ENCODE measurements at regions not wholly inside any gene's neighbourhood (a gene's known extent, or its start where the extent isn't known, plus 50 kb on each side); places are given as distances from the start of the nearest gene placed in this dataset.

GRCh38 chr1:87804128-87804527 lies 475.4 kb downstream of the LMO4 start:
- no peak for DNase-seq
- Histone ChIP-seq H3K9me3 (no peaks in the 10 kb centered on the region), H3K36me3 (ENCODE audit: control insufficient read depth, insufficient read depth, low read length) (no peaks in the 10 kb centered on the region), H3K4me1 (peaks cover 46% of the 10 kb centered on the region), H3K4me3 (ENCODE audit: low read depth, low read length) (no peak overlapping the region), H3K27me3 (replicated peaks; ENCODE audit: control insufficient read depth, insufficient read depth, low read length) (no peaks in the 10 kb centered on the region)
- no TSS peak for BruUV-seq (replicated peaks)
- H3K4me1 Mint-ChIP-seq (ENCODE audit: low read depth, unreplicated experiment), result peaks cover 17% of the 10 kb centered on the region
- peak overlapping the region; percentile 78 for H3K4me3 Mint-ChIP-seq (ENCODE audit: unreplicated experiment)
- no peak for TF ChIP-seq CTCF (IDR thresholded peaks at IDR 0.05; ENCODE audit: insufficient read depth in 1 of 2, low read depth in 1 of 2, low read length in 1 of 2, severe bottlenecking in 1 of 2, unreplicated experiment in 1 of 2)
- no peaks in the 10 kb centered on the region for H3K9me3 Mint-ChIP-seq (ENCODE audit: unreplicated experiment)
- POLR2A ChIA-PET, result interaction anchor here (0.6 kb wide), 1 partner anchor 8 kb away, joined by 4 read pairs; no protein-coding TSS in a partner anchor
- no peaks in the 10 kb centered on the region for H3K36me3 Mint-ChIP-seq (ENCODE audit: insufficient read depth, unreplicated experiment)
- H3K27me3 Mint-ChIP-seq (ENCODE audit: insufficient read depth, unreplicated experiment), result no peaks in the 10 kb centered on the region
- intact Hi-C loops (cut with micrococcal nuclease; ENCODE audit: unreplicated experiment), result no loop called here
- CTCF ChIA-PET, result no interaction called here
- H3K27ac Mint-ChIP-seq (ENCODE audit: unreplicated experiment), result no peak overlapping the region

- Mint-ChIP-seq H3K9me3 (ENCODE audit: unreplicated experiment) (no peaks in the 10 kb centered on the region), H3K4me3 (ENCODE audit: unreplicated experiment) (peak overlapping the region; percentile 78), H3K27me3 (ENCODE audit: insufficient read depth, unreplicated experiment) (no peaks in the 10 kb centered on the region), H3K27ac (ENCODE audit: unreplicated experiment) (peak overlapping the region; percentile 95), H3K4me1 (ENCODE audit: low read depth, unreplicated experiment) (peaks cover 9% of the 10 kb centered on the region), H3K36me3 (ENCODE audit: insufficient read depth, unreplicated experiment) (no peaks in the 10 kb centered on the region)
- intact Hi-C loops (cut with micrococcal nuclease; ENCODE audit: unreplicated experiment), result loop anchor here (1.0 to 5.0 kb wide), 6 partner anchors 10 to 194 kb away; no protein-coding TSS in a partner anchor
- ChIA-PET CTCF (interaction anchor here (1.3 kb wide), 1 partner anchor 10 kb away, joined by 4 read pairs; no protein-coding TSS in a partner anchor), POLR2A (interaction anchor here (0.7 to 0.8 kb wide), 3 partner anchors 10 to 499 kb away, joined by 3 read pairs; no protein-coding TSS in a partner anchor)
- BruUV-seq (replicated peaks), result TSS peak; percentile 90
- DNase-seq, result peak; percentile 62 to 76
- Histone ChIP-seq H3K4me3 (ENCODE audit: low read depth, low read length) (peak overlapping the region; percentile 34), H3K4me1 (peaks cover 38% of the 10 kb centered on the region), H3K27me3 (replicated peaks; ENCODE audit: control insufficient read depth, insufficient read depth, low read length) (no peaks in the 10 kb centered on the region), H3K9me3 (no peaks in the 10 kb centered on the region), H3K36me3 (ENCODE audit: control insufficient read depth, insufficient read depth, low read length) (no peaks in the 10 kb centered on the region)
- no peak for TF ChIP-seq CTCF (IDR thresholded peaks at IDR 0.05; ENCODE audit: insufficient read depth in 1 of 2, low read depth in 1 of 2, low read length in 1 of 2, severe bottlenecking in 1 of 2, unreplicated experiment in 1 of 2)
Measured at GRCh38 chr1:87805666-87806378, 477.1 kb downstream of the LMO4 start.

GRCh38 chr1:87806379-87807094 lies 477.9 kb downstream of the LMO4 start:
- H3K27me3 Mint-ChIP-seq (ENCODE audit: insufficient read depth, unreplicated experiment), result no peaks in the 10 kb centered on the region
- no peaks in the 10 kb centered on the region for H3K36me3 Mint-ChIP-seq (ENCODE audit: insufficient read depth, unreplicated experiment)
- H3K27me3 ChIP-seq (replicated peaks; ENCODE audit: control insufficient read depth, insufficient read depth, low read length), result no peaks in the 10 kb centered on the region
- no peaks in the 10 kb centered on the region for H3K9me3 Mint-ChIP-seq (ENCODE audit: unreplicated experiment)
- peak overlapping the region; percentile 78 for H3K4me3 Mint-ChIP-seq (ENCODE audit: unreplicated experiment)
- ChIA-PET POLR2A (interaction anchor here (0.7 to 0.8 kb wide), 2 partner anchors 59 to 499 kb away, joined by 3 read pairs; no protein-coding TSS in a partner anchor), CTCF (interaction anchor here (1.3 kb wide), 1 partner anchor 11 kb away, joined by 4 read pairs; no protein-coding TSS in a partner anchor)
- BruUV-seq (replicated peaks), result TSS peak; percentile 94
- peak overlapping the region; percentile 95 for H3K27ac Mint-ChIP-seq (ENCODE audit: unreplicated experiment)
- H3K4me1 ChIP-seq, result peaks cover 38% of the 10 kb centered on the region
- no peak for TF ChIP-seq CTCF (IDR thresholded peaks at IDR 0.05; ENCODE audit: insufficient read depth in 1 of 2, low read depth in 1 of 2, low read length in 1 of 2, severe bottlenecking in 1 of 2, unreplicated experiment in 1 of 2)
- no peaks in the 10 kb centered on the region for H3K9me3 ChIP-seq
- peaks cover 9% of the 10 kb centered on the region for H3K4me1 Mint-ChIP-seq (ENCODE audit: low read depth, unreplicated experiment)
- intact Hi-C loops (cut with micrococcal nuclease; ENCODE audit: unreplicated experiment), result loop anchor here (1.0 to 5.0 kb wide), 6 partner anchors 10 to 194 kb away; no protein-coding TSS in a partner anchor
- DNase-seq, result peak; percentile 50 to 62
- no peaks in the 10 kb centered on the region for H3K36me3 ChIP-seq (ENCODE audit: control insufficient read depth, insufficient read depth, low read length)
- H3K4me3 ChIP-seq (ENCODE audit: low read depth, low read length), result peak overlapping the region; percentile 7; the same call in 1 of the 2 replicates

Data from Caco-2 (cell line).